Aorta (tissue), 5 donors: ENCODE measurements at regions not wholly inside any gene's neighbourhood (a gene's known extent, or its start where the extent isn't known, plus 50 kb on each side); places are given as distances from the start of the nearest gene placed in this dataset.

ENCODE experiments used
- ATAC-seq: fragments of 200-7000 bp; cut with Tn5 transposase; one replicate; pipeline ENCODE4 v1.9.1; 2022; ENCODE audit warnings: moderate library complexity; ENCODE audit not compliant: low FRiP score
- DNase-seq, 2 donors: peaks; one replicate each; pipeline ENCODE4 v3.0.0-alpha.2; 2020
- H3K27ac ChIP-seq, 2 donors: one replicate each; pipeline ENCODE4 v1.5.1; 2013; ENCODE audit warnings: low read length in 2 of 2, mild to moderate bottlenecking in 2 of 2, moderate library complexity in 2 of 2, control low read depth in 1 of 2, inconsistent platforms in 1 of 2, low read depth in 1 of 2
- H3K27me3 ChIP-seq, 2 donors: one replicate each; pipeline ENCODE4 v1.6.1; 2013; ENCODE audit warnings: control low read depth in 1 of 2, low read length in 1 of 2, mild to moderate bottlenecking in 1 of 2, moderate library complexity in 1 of 2; ENCODE audit not compliant: insufficient read depth in 2 of 2, control insufficient read depth in 1 of 2
- H3K36me3 ChIP-seq, 2 donors: one replicate each; pipeline ENCODE4 v1.6.1; 2013; ENCODE audit warnings: control low read depth in 1 of 2, low read length in 1 of 2, mild to moderate bottlenecking in 1 of 2; ENCODE audit not compliant: insufficient read depth in 2 of 2, control insufficient read depth in 1 of 2
- H3K4me1 ChIP-seq, 2 donors: one replicate each; pipeline ENCODE4 v1.6.1; 2013; ENCODE audit warnings: low read length in 2 of 2, control low read depth in 1 of 2, mild to moderate bottlenecking in 1 of 2, moderate library complexity in 1 of 2; ENCODE audit not compliant: insufficient read depth in 2 of 2, control insufficient read depth in 1 of 2
- H3K4me3 ChIP-seq, 2 donors: one replicate each; pipeline ENCODE4 v1.5.1; 2013; ENCODE audit warnings: low read length in 2 of 2, control low read depth in 1 of 2, mild to moderate bottlenecking in 1 of 2
- H3K9me3 ChIP-seq: one replicate; pipeline ENCODE4 v1.6.1; 2013; ENCODE audit warnings: mild to moderate bottlenecking, low read length; ENCODE audit not compliant: control insufficient read depth
- WGBS, 2 donors: extraction: QIAGEN DNeasy Blood & Tissue Kit; methylation state at CpG; one replicate each; pipeline ENCODE4 v1.1.7; 2013; 5-methylcytosine and 5-hydroxymethylcytosine counted together
- intact Hi-C, 2 donors: fragments of 100-400 bp; cut with DNase I; formaldehyde crosslinking; loops; one replicate each; pipeline versions ENCODE4 v1.14.2 to v1.15.0; 2022
- donor health status: healthy with polysubstance abuse.
- donor health status: Bipolar disorder and iron deficiency.
- donor health status: DM: no; HTN: no; CAD: no.
- donor health status: DM: no; HTN: no; CAD: no.
- donor health status: DM: yes; HTN: yes; CAD: no.

GRCh38 chr6:99104218-99104617 is 156.5 kb upstream of the FBXL4 start:
- WGBS, 2 donors: 71 to 76% methylated on average over 3 of the region's 3 CpGs

DNA sequence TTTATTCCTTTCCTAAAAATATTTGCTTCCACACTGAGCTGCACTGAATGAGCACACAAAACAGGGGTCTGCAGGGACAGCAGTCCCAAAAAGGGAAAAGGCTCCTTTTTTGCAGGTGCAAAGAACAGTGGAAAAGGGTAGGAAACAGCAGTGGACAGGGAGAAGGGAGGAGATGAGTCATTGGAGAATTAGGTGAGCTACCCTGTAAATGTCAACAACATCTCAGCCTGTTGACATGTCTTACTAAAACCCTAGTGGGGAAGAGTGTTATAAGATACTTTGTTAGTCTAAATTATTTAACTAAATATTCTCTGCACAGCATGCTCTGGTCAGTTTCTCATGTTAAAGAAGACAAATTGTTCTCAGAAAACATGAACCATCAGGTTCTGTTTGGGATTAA is 151.5 kb upstream of the FBXL4 start:
- Histone ChIP-seq H3K36me3 (no peaks in the 10 kb centered on the region), H3K4me1 (no peaks in the 10 kb centered on the region), H3K9me3 (peaks cover 1% of the 10 kb centered on the region), H3K4me3 (no peak overlapping the region), H3K27ac (no peak overlapping the region), H3K27me3 (peaks cover 0 to 3% of the 10 kb centered on the region in 2 donors)
- intact Hi-C loops: no loop called here
- DNase-seq: no peak
- ATAC-seq: no peak

More at GRCh38 chr6:99104218-99104617, 156.5 kb upstream of the FBXL4 start:
- ATAC-seq (no peak), DNase-seq (no peak)
- Histone ChIP-seq H3K27ac (no peak overlapping the region), H3K4me3 (no peak overlapping the region), H3K4me1 (no peaks in the 10 kb centered on the region), H3K9me3 (peaks cover 3% of the 10 kb centered on the region), H3K27me3 (no peaks in the 10 kb centered on the region), H3K36me3 (no peaks in the 10 kb centered on the region)
- intact Hi-C loops: no loop called here

GRCh38 chr6:99096170-99096569 is 148.4 kb upstream of the FBXL4 start:
- Histone ChIP-seq H3K36me3 (no peaks in the 10 kb centered on the region), H3K27ac (no peak overlapping the region), H3K9me3 (peaks cover 3% of the 10 kb centered on the region), H3K4me3 (no peak overlapping the region), H3K27me3 (peaks cover 0 to 5% of the 10 kb centered on the region in 2 donors), H3K4me1 (no peaks in the 10 kb centered on the region)
- ATAC-seq (no peak), DNase-seq (no peak)
- 69 to 70% methylated on average over 6 of the region's 6 CpGs for WGBS, 2 donors
- intact Hi-C loops: no loop called here

DNA sequence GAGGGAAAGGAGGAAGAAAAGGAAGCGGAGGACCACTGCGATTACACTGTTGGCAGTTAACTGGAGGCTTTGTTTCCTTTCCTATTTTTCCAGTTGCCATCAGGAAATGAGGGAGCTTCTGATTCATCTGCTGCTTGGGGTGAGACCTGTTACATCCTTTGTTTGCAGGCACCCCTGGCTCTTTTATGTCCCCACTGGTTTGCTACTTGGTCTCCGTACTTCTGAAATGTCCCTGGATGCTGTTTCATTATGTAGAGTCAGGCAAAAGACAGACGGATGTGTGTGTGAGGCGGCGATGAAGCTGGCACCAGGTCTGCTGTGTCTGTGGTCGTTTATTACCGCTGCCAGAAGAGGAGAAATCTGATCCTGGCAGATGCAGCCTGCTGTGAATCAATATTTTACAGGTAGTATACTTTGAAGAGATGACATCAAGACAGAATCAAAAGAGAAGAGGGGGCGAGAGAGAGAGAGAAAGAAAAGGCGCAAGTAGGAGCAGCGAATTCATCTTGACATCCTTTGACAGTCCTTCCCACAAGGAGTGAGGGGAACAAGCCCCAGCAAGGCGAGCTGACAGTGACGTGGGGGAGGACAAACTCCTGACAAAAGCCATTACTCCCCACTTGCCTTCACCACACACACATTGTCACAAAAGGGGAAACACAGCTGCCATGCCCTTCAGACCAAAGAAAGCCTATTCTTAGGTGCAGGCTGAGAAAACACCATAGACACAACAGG is 145.9 kb upstream of the FBXL4 start:
- intact Hi-C loops: no loop called here
- DNase-seq (no peak), ATAC-seq (no peak)
- peaks cover 0 to 5% of the 10 kb centered on the region in 2 donors for H3K27me3 ChIP-seq
- no peaks in the 10 kb centered on the region for H3K4me1 ChIP-seq
- no peak overlapping the region for H3K4me3 ChIP-seq
- no peaks in the 10 kb centered on the region for H3K36me3 ChIP-seq
- no peak overlapping the region for H3K27ac ChIP-seq
- 70 to 71% methylated on average over 13 of the region's 13 CpGs for WGBS, 2 donors
- H3K9me3 ChIP-seq: peaks cover 3% of the 10 kb centered on the region

- Histone ChIP-seq H3K27me3 (peaks cover 0 to 5% of the 10 kb centered on the region in 2 donors), H3K4me1 (no peaks in the 10 kb centered on the region), H3K9me3 (peaks cover 3% of the 10 kb centered on the region), H3K36me3 (no peaks in the 10 kb centered on the region), H3K27ac (no peak overlapping the region), H3K4me3 (no peak overlapping the region)
- 39 to 61% methylated on average over 7 of the region's 7 CpGs for WGBS, 2 donors
- intact Hi-C loops: no loop called here
- ATAC-seq (no peak), DNase-seq (no peak)
These were observed 144.7 kb upstream of the FBXL4 start for GRCh38 chr6:99092461-99092860.

- Histone ChIP-seq H3K27me3 (peaks cover 0 to 5% of the 10 kb centered on the region in 2 donors), H3K9me3 (peaks cover 3% of the 10 kb centered on the region), H3K4me1 (no peaks in the 10 kb centered on the region), H3K4me3 (no peak overlapping the region), H3K27ac (no peak overlapping the region), H3K36me3 (no peaks in the 10 kb centered on the region)
- ATAC-seq (no peak), DNase-seq (no peak)
- intact Hi-C loops: no loop called here
- 50 to 64% methylated on average over 5 of the region's 5 CpGs for WGBS, 2 donors
These were observed 144.2 kb upstream of the FBXL4 start for GRCh38 chr6:99091985-99092384.

- ATAC-seq: no peak
- Histone ChIP-seq H3K27me3 (no peaks in the 10 kb centered on the region), H3K4me1 (no peaks in the 10 kb centered on the region), H3K4me3 (no peak overlapping the region), H3K36me3 (no peaks in the 10 kb centered on the region), H3K27ac (no peak overlapping the region), H3K9me3 (no peaks in the 10 kb centered on the region)
- 29 to 55% methylated on average over 2 of the region's 2 CpGs for WGBS, 2 donors
- no peak for DNase-seq
- intact Hi-C loops: no loop called here
These were observed 132.4 kb upstream of the FBXL4 start for GRCh38 chr6:99080191-99080590.

DNA sequence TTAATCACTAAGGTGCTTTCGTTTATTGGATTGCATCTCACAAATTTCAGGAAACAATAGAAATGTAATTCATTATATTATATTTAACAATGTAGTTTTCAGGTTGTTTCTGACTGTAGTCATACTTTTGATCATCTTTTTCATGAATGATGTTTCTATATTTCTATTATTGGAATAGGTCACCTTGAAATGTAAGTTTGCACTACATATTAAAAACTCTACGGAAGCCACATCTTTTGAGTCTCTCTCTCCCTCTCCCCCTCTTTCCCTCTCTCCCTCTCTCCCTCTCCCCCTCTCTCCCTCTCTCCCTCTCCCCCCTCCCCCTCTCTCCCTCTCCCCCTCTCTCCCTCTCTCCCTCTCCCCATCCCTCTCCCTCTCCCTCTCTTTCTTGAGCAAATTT is 131.3 kb upstream of the FBXL4 start:
- intact Hi-C loops: no loop called here

DNA sequence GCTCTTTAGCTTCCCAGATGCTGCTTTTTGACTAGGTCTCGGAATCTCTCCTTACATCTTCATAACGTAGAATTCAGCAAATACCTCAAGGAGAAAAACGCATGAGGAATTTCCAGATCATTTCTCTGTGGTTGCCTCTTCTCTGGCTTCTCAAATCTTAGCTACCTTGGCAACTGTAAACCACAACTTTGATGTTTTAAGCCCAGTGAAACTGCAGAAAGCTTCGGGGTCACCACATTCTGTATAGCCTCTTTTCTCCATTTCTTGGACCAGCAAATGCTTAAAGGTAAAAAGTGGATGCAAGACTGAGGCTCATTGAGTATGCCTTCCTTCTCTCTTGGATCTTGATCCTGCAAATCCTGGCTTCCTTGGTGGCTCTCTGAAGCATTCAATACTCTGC is 125.5 kb upstream of the FBXL4 start:
- intact Hi-C loops: no loop called here
- H3K9me3 ChIP-seq: no peaks in the 10 kb centered on the region
- H3K36me3 ChIP-seq: no peaks in the 10 kb centered on the region
- DNase-seq (no peak), ATAC-seq (no peak)
- no peaks in the 10 kb centered on the region for H3K4me1 ChIP-seq
- no peak overlapping the region for H3K27ac ChIP-seq
- no peak overlapping the region for H3K4me3 ChIP-seq
- H3K27me3 ChIP-seq: no peaks in the 10 kb centered on the region
- 78 to 85% methylated on average over 4 of the region's 4 CpGs for WGBS, 2 donors

More for the DNA sequence above, 131.3 kb upstream of the FBXL4 start:
- Histone ChIP-seq H3K9me3 (no peaks in the 10 kb centered on the region), H3K4me3 (no peak overlapping the region), H3K36me3 (no peaks in the 10 kb centered on the region), H3K4me1 (no peaks in the 10 kb centered on the region), H3K27ac (no peak overlapping the region), H3K27me3 (no peaks in the 10 kb centered on the region)
- no peak for ATAC-seq
- no peak for DNase-seq
- WGBS, 2 donors: 81 to 90% methylated on average over 2 of the region's 2 CpGs
